GM10266 (cell line): ENCODE measurements at regions not wholly inside any gene's neighbourhood (a gene's known extent, or its start where the extent isn't known, plus 50 kb on each side); places are given as distances from the start of the nearest gene placed in this dataset.

Experiments used
- DNase-seq: peaks from one replicate; pipeline ENCODE4 v3.0.0; 2012; ENCODE audit errors: extremely low spot score
- CTCF ChIP-seq: IDR thresholded peaks from 2 replicates; pipeline ENCODE4 v1.5.1; 2012; ENCODE audit warnings: mild to moderate bottlenecking, low read depth; ENCODE audit not compliant: control insufficient read depth, insufficient read depth; ENCODE audit errors: missing control alignments

DNA sequence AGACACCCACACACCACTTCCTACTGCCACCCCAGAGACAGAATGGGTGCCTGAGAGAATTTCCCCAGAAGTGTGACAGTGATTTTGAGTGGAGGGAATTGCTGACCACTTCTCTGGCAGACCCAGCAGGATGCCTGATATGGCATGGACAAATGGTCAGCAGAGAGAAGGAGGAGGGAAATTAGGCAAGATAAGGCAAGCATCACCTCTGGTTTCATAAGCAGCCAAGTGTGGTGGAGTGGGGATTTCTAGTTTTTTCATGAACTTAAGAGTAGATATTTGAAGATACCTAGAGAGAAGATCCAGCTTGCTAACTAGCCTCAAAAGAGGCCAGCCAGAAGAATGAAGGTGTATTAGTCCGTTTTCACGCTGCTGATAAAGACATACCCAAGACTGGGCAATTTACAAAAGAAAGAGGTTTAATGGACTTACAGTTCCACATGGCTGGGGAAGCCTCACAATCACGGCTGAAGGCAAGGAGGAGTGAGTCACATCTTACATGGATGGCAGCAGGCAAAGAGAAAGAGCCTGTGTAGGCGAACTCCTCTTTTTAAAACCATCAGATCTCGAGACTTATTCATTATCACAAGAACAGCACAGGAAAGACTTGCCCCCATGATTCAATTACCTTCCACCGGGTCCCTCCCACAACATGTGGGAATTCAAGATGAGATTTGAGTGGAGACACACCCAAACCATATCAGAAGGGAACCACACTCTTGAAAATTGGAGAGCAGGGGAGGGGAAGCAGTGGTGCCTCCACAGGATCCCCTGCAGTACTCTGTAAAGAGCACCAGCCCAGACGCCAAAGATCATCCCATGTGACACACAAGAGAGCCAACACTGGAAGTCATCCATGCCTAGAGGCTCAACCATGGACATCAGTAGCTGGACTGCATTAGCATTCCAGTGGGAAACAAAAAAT lies 64.2 kb downstream of the RBM43 start:
- no peak for DNase-seq

GRCh38 chr2:151193576-151193975 lies 68.1 kb downstream of the RBM43 start:
- no peak for TF ChIP-seq CTCF
- no peak for DNase-seq

More for the DNA sequence above, 64.2 kb downstream of the RBM43 start:
- no peak for TF ChIP-seq CTCF

DNA sequence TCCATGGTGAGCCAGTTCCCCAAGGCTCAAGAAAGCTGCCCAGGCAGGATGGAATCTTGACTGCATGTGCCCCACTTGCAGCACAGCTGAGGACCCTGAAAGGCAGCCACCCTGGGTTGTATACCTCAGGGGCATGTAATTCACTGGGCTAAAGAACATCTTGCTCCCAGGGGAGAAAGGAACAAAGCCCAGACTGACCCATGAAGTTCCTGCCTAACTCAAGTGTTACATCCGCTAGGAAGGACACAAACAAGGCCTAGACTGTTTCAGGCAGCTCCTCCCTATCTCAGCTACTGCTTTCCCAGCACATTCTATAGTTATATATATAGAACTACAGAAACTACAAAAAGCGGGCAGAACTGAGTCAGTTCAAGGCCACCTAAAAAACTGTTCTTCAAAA lies 69.0 kb downstream of the RBM43 start:
- TF ChIP-seq CTCF = no peak
- DNase-seq = no peak

DNA sequence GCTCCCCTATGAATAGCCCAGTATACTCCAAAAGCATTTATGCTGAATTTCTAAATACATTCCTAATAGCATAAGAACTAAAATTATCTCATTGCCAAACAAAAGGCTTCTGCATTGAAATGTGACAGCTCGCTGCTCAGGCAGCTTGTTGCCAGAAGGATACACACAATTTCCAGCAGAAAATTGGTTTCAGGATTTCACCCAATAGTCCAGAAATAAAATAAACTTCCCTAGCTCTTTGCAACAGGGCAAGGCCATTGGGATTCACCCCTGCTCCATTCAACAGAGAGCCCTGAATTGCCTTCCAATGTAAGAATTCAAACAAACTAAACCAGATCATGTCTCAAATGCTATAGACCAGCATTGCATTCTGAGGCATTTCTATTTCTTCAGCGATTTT lies 70.7 kb downstream of the RBM43 start:
- no peak for TF ChIP-seq CTCF
- no peak for DNase-seq

DNA sequence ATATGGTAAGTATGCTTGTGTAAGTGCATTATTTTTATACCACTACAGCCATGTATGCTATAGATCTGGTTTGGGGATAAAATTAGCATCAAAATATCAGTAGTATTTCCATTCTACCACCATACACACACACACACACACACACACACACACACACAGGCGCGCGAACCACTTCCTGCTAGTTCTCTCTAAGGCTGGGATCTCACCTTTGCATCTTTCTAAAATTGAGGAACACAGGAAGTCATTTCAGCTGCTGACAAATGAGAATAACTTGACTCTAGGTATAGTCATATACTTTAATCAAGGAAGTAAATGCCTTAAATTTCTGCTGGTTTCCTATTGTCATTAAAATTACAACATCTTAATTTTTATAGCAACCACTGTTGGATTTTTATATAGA lies 72.5 kb downstream of the RBM43 start:
- TF ChIP-seq CTCF = no peak
- DNase-seq = no peak

GRCh38 chr2:151186011-151186410 lies 75.7 kb downstream of the RBM43 start:
- no peak for TF ChIP-seq CTCF
- no peak for DNase-seq
